Hepatocyte (in vitro differentiated cells): ENCODE measurements at regions not wholly inside any gene's neighbourhood (a gene's known extent, or its start where the extent isn't known, plus 50 kb on each side); places are given as distances from the start of the nearest gene placed in this dataset.

Experiments
- CTCF ChIP-seq: fragments of 200-600 bp; sonication (generic); IDR thresholded peaks from 2 replicates; pipeline ENCODE4 v1.5.1; 2016; ENCODE audit warnings: antibody characterized with exemption, mild to moderate bottlenecking; ENCODE audit not compliant: poor library complexity
- EZH2 ChIP-seq: fragments of 200-600 bp; sonication (generic); IDR thresholded peaks from 2 replicates; pipeline ENCODE4 v1.6.1; 2016; ENCODE audit warnings: antibody characterized with exemption, mild to moderate bottlenecking, borderline replicate concordance

- TF ChIP-seq CTCF = no peak
- TF ChIP-seq EZH2 = no peak
These were observed 150.2 kb upstream of the LHCGR start for GRCh38 chr2:48905696-48906095.
